GM23248 (cell line): ENCODE measurements at regions not wholly inside any gene's neighbourhood (a gene's known extent, or its start where the extent isn't known, plus 50 kb on each side); places are given as distances from the start of the nearest gene placed in this dataset.

Source experiments
- EZH2 ChIP-seq: fragments of 200-600 bp; sonication (generic); IDR thresholded peaks from 2 replicates; pipeline ENCODE4 v1.6.1; 2018; ENCODE audit warnings: antibody characterized with exemption, mild to moderate bottlenecking; ENCODE audit not compliant: insufficient read depth, poor library complexity, severe bottlenecking
- EZH2phosphoT487 ChIP-seq: fragments of 200-600 bp; sonication (generic); IDR thresholded peaks from 2 replicates; pipeline ENCODE4 v1.6.1; 2018; ENCODE audit warnings: antibody characterized with exemption, moderate library complexity, mild to moderate bottlenecking, low read depth; ENCODE audit not compliant: insufficient read depth

- TF ChIP-seq EZH2phosphoT487 (no peak), EZH2 (no peak)
Observed at GRCh38 chr2:136582628-136583205, 182.6 kb upstream of the THSD7B start.
